HG03521 (cell line): ENCODE measurements at regions not wholly inside any gene's neighbourhood (a gene's known extent, or its start where the extent isn't known, plus 50 kb on each side); places are given as distances from the start of the nearest gene placed in this dataset.

Experiments
- ATAC-seq: cut with Tn5 transposase; IDR thresholded peaks from one replicate; pipeline ENCODE4 v1.9.1; 2021; ENCODE audit warnings: mild to moderate bottlenecking, moderate library complexity; ENCODE audit not compliant: unreplicated experiment

GRCh38 chr1:172973424-172973823 lies 77.3 kb downstream of the TNFSF18 start:
- no peak for ATAC-seq

- no peak for ATAC-seq
Observed at GRCh38 chr1:172976222-172977041, 74.3 kb downstream of the TNFSF18 start.

- ATAC-seq = no peak
Observed at GRCh38 chr1:172977296-172978017, 73.3 kb downstream of the TNFSF18 start.

- no peak for ATAC-seq
Observed at GRCh38 chr1:172978595-172978994, 72.1 kb downstream of the TNFSF18 start.

- ATAC-seq = no peak
Observed at GRCh38 chr1:172979828-172980227, 70.9 kb downstream of the TNFSF18 start.

GRCh38 chr1:172980456-172980855 lies 70.3 kb downstream of the TNFSF18 start:
- ATAC-seq = no peak

GRCh38 chr1:172980971-172981370 lies 69.8 kb downstream of the TNFSF18 start:
- no peak for ATAC-seq
